H9 (cell line): ENCODE measurements at regions not wholly inside any gene's neighbourhood (a gene's known extent, or its start where the extent isn't known, plus 50 kb on each side); places are given as distances from the start of the nearest gene placed in this dataset.

Source experiments
- DNase-seq: peaks from one replicate; pipeline ENCODE4 v3.0.0-alpha.2; 2017
- H2AFZ ChIP-seq: one replicate; pipeline ENCODE4 v1.6.1; 2013; ENCODE audit warnings: mild to moderate bottlenecking, low read length, control low read depth, moderate library complexity
- H2AK5ac ChIP-seq: 2 replicates; pipeline ENCODE4 v1.6.1; 2013; ENCODE audit warnings: low read length, control low read depth, mixed read lengths; ENCODE audit not compliant: insufficient read length
- H2BK120ac ChIP-seq: one replicate; pipeline ENCODE4 v1.6.1; 2013; ENCODE audit warnings: low read depth, mild to moderate bottlenecking, low read length, control low read depth, inconsistent platforms; ENCODE audit not compliant: poor library complexity, severe bottlenecking
- H2BK12ac ChIP-seq: 2 replicates; pipeline ENCODE4 v1.6.1; 2013; ENCODE audit warnings: low read length, control low read depth, mixed read lengths, low read depth; ENCODE audit not compliant: insufficient read length
- H2BK15ac ChIP-seq: 2 replicates; pipeline ENCODE4 v1.6.1; 2013; ENCODE audit warnings: low read depth, low read length, control low read depth
- H2BK20ac ChIP-seq: one replicate; pipeline ENCODE4 v1.6.1; 2013; ENCODE audit warnings: low read depth, mild to moderate bottlenecking, low read length, control low read depth, inconsistent platforms; ENCODE audit not compliant: poor library complexity, severe bottlenecking
- H2BK5ac ChIP-seq: 2 replicates; pipeline ENCODE4 v1.6.1; 2013; ENCODE audit warnings: low read length, control low read depth, mixed read lengths; ENCODE audit not compliant: insufficient read length
- H3K14ac ChIP-seq: 2 replicates; pipeline ENCODE4 v1.6.1; 2013; ENCODE audit warnings: low read length, control low read depth; ENCODE audit not compliant: insufficient read depth
- H3K18ac ChIP-seq: 2 replicates; pipeline ENCODE4 v1.6.1; 2013; ENCODE audit warnings: low read depth, mild to moderate bottlenecking, mixed read lengths, low read length, control low read depth; ENCODE audit not compliant: insufficient read length
- H3K23ac ChIP-seq: 2 replicates; pipeline ENCODE4 v1.6.1; 2013; ENCODE audit warnings: low read length, control low read depth, mixed read lengths, low read depth; ENCODE audit not compliant: insufficient read length
- H3K23me2 ChIP-seq: 2 replicates; pipeline ENCODE4 v1.6.1; 2013; ENCODE audit warnings: low read depth, mild to moderate bottlenecking, mixed read lengths, low read length, control low read depth; ENCODE audit not compliant: insufficient read length, poor library complexity, severe bottlenecking
- H3K27ac ChIP-seq: 2 replicates; pipeline ENCODE4 v1.5.1; 2013; ENCODE audit warnings: low read length, control low read depth, mixed read lengths, low read depth; ENCODE audit not compliant: insufficient read length
- H3K27me3 ChIP-seq: 2 replicates; pipeline ENCODE4 v1.6.1; 2013; ENCODE audit warnings: low read length, control low read depth, inconsistent platforms; ENCODE audit not compliant: insufficient read depth
- H3K4ac ChIP-seq: 2 replicates; pipeline ENCODE4 v1.6.1; 2013; ENCODE audit warnings: low read depth, mild to moderate bottlenecking, control low read depth, inconsistent platforms, low read length, moderate library complexity
- H3K4me1 ChIP-seq: 2 replicates; pipeline ENCODE4 v1.6.1; 2013; ENCODE audit warnings: low read length, control low read depth, inconsistent platforms; ENCODE audit not compliant: insufficient read depth
- H3K4me2 ChIP-seq: 2 replicates; pipeline ENCODE4 v1.6.1; 2013; ENCODE audit warnings: low read length, control low read depth, mixed read lengths; ENCODE audit not compliant: insufficient read length, insufficient read depth
- H3K56ac ChIP-seq: 2 replicates; pipeline ENCODE4 v1.6.1; 2013; ENCODE audit warnings: low read depth, mild to moderate bottlenecking, mixed read lengths, low read length, control low read depth; ENCODE audit not compliant: insufficient read length
- H3K79me1 ChIP-seq: 2 replicates; pipeline ENCODE4 v1.6.1; 2013; ENCODE audit warnings: low read depth, mild to moderate bottlenecking, moderate library complexity, low read length, control low read depth, inconsistent platforms; ENCODE audit not compliant: insufficient read depth, poor library complexity, severe bottlenecking
- H3K79me2 ChIP-seq: 2 replicates; pipeline ENCODE4 v1.6.1; 2013; ENCODE audit warnings: low read length, control low read depth, inconsistent platforms; ENCODE audit not compliant: insufficient read depth
- H3K9ac ChIP-seq: 2 replicates; pipeline ENCODE4 v1.6.1; 2013; ENCODE audit warnings: low read length, control low read depth, mixed read lengths; ENCODE audit not compliant: insufficient read length; ENCODE audit errors: extremely low read depth
- H3K9me3 ChIP-seq: one replicate; pipeline ENCODE4 v1.6.1; 2013; ENCODE audit warnings: low read depth, low read length, inconsistent platforms; ENCODE audit not compliant: control insufficient read depth
- H3T11ph ChIP-seq: one replicate; pipeline ENCODE4 v1.6.1; 2013; ENCODE audit warnings: mild to moderate bottlenecking, low read length, control low read depth, inconsistent platforms
- H4K20me1 ChIP-seq: one replicate; pipeline ENCODE4 v1.6.1; 2013; ENCODE audit not compliant: control insufficient read depth, insufficient read length, insufficient read depth
- H4K5ac ChIP-seq: 2 replicates; pipeline ENCODE4 v1.6.1; 2013; ENCODE audit warnings: low read depth, mild to moderate bottlenecking, mixed read lengths, low read length, control low read depth; ENCODE audit not compliant: insufficient read length
- H4K8ac ChIP-seq: replicated peaks from 2 replicates; pipeline ENCODE4 v1.6.1; 2013; ENCODE audit warnings: low read length, control low read depth, mixed read lengths, low read depth; ENCODE audit not compliant: insufficient read length
- H4K91ac ChIP-seq: 2 replicates; pipeline ENCODE4 v1.6.1; 2013; ENCODE audit warnings: low read depth, mild to moderate bottlenecking, moderate library complexity, mixed read lengths, low read length, control low read depth; ENCODE audit not compliant: insufficient read length
- H3K27ac Mint-ChIP-seq, 3 experiments: 2 replicates in 2 of 3; 3 replicates in 1 of 3; pipeline ENCODE4 v1.8.0; 2020 to 2021; ENCODE audit warnings: mixed read lengths in 3 of 3, mild to moderate bottlenecking in 1 of 3, moderate library complexity in 1 of 3
- H3K27me3 Mint-ChIP-seq: 2 replicates; pipeline ENCODE4 v1.8.0; 2021; ENCODE audit warnings: low read depth, mild to moderate bottlenecking, moderate library complexity, mixed read lengths
- H3K36me3 Mint-ChIP-seq, 3 experiments: 2 replicates in 2 of 3; 3 replicates in 1 of 3; pipeline ENCODE4 v1.8.0; 2020 to 2021; ENCODE audit warnings: low read depth in 3 of 3, mixed read lengths in 3 of 3; ENCODE audit not compliant: insufficient read depth in 1 of 3
- H3K4me1 Mint-ChIP-seq, 2 experiments: 2 replicates each; pipeline ENCODE4 v1.8.0; 2020; ENCODE audit warnings: mixed read lengths in 2 of 2
- H3K4me3 Mint-ChIP-seq, 2 experiments: 2 replicates in 1 of 2; 3 replicates in 1 of 2; pipeline ENCODE4 v1.8.0; 2020 to 2021; ENCODE audit warnings: mild to moderate bottlenecking in 2 of 2, mixed read lengths in 2 of 2, moderate library complexity in 1 of 2
- H3K9me3 Mint-ChIP-seq, 2 experiments: 2 replicates in 1 of 2; 3 replicates in 1 of 2; pipeline ENCODE4 v1.8.0; 2020; ENCODE audit warnings: mild to moderate bottlenecking in 2 of 2, mixed read lengths in 2 of 2, moderate library complexity in 1 of 2
- CTCF ChIP-seq: fragments of 200-600 bp; sonication (generic); conservative IDR thresholded peaks from 3 replicates; pipeline ENCODE4 v1.8.0; 2021; ENCODE audit warnings: antibody characterized with exemption, mild to moderate bottlenecking
- WGBS: extraction: QIAGEN DNeasy Blood & Tissue Kit; methylation state at CpG from one replicate; pipeline ENCODE4 v1.1.7; 2013; ENCODE audit warnings: missing lambda C conversion rate, low lambda C conversion rate, mixed read lengths; ENCODE audit not compliant: insufficient read length; ENCODE audit errors: extremely low coverage; 5-methylcytosine and 5-hydroxymethylcytosine counted together

GRCh38 chr16:5607169-5607568 lies 509.6 kb upstream of the EEF2KMT start:
- Histone ChIP-seq H3K56ac (no peak overlapping the region), H3K9ac (no peak overlapping the region), H3K4ac (no peak overlapping the region), H3K23me2 (no peaks in the 10 kb centered on the region), H3K9me3 (no peaks in the 10 kb centered on the region), H2BK15ac (no peak overlapping the region), H3K4me1 (0 out of 2 replicates have a peak, but pooled peaks cover 4% of the 10 kb centered on the region), H3K79me2 (no peaks in the 10 kb centered on the region), H2BK120ac (no peak overlapping the region), H4K8ac (no peak overlapping the region), H4K20me1 (no peaks in the 10 kb centered on the region), H2BK12ac (no peak overlapping the region), H3K14ac (no peak overlapping the region), H3K18ac (no peak overlapping the region), H3T11ph (no peak overlapping the region), H3K23ac (no peak overlapping the region), H3K27me3 (no peaks in the 10 kb centered on the region), H3K27ac (no peak overlapping the region), H2AK5ac (no peak overlapping the region), H2AFZ (no peak overlapping the region), H4K91ac (no peak overlapping the region), H3K79me1 (no peaks in the 10 kb centered on the region), H4K5ac (no peak overlapping the region), H2BK20ac (no peak overlapping the region), H2BK5ac (no peak overlapping the region), H3K4me2 (no peak overlapping the region)
- Mint-ChIP-seq H3K27ac (no peak overlapping the region), H3K36me3 (no peaks in the 10 kb centered on the region), H3K4me3 (no peak overlapping the region), H3K4me1 (peaks cover 8 to 11% of the 10 kb centered on the region in 2 experiments), H3K9me3 (no peaks in the 10 kb centered on the region), H3K27me3 (no peaks in the 10 kb centered on the region; the same call in 1 of the 2 replicates)
- WGBS: no CpG with 5 or more reads among the region's 12 CpGs
- no peak for DNase-seq
- TF ChIP-seq CTCF: no peak
